ENCODE measurements at regions not wholly inside any gene's neighbourhood (a gene's known extent, or its start where the extent isn't known, plus 50 kb on each side); places are given as distances from the start of the nearest gene placed in this dataset.

- no peak overlapping the region for H3K4me2 ChIP-seq (ENCODE audit: unreplicated experiment)
- no peak for DNase-seq
- no peaks in the 10 kb centered on the region for H3K9me3 ChIP-seq (ENCODE audit: low read depth)
- H3K27ac ChIP-seq = no peak overlapping the region
- no peaks in the 10 kb centered on the region for H3K36me3 ChIP-seq (ENCODE audit: low read depth)
- no peaks in the 10 kb centered on the region for H3K9me2 ChIP-seq (ENCODE audit: insufficient read depth)
- H3K79me2 ChIP-seq (ENCODE audit: insufficient read depth) = no peaks in the 10 kb centered on the region
- in situ Hi-C loops (cut with MboI) = no loop called here
- H4K20me1 ChIP-seq (ENCODE audit: insufficient read depth) = no peaks in the 10 kb centered on the region
- no peaks in the 10 kb centered on the region for H3K4me1 ChIP-seq (ENCODE audit: insufficient read depth)
- no peaks in the 10 kb centered on the region for H3K27me3 ChIP-seq (replicated peaks; ENCODE audit: insufficient read depth)
- H3K9ac ChIP-seq = no peak overlapping the region
- H3F3A ChIP-seq (ENCODE audit: insufficient read depth) = no peaks in the 10 kb centered on the region
- TF ChIP-seq EZH2phosphoT487 (IDR thresholded peaks at IDR 0.05; ENCODE audit: insufficient read depth, low read depth) (no peak), EZH2 (IDR thresholded peaks at IDR 0.05; ENCODE audit: insufficient read depth, poor library complexity, severe bottlenecking) (no peak)
- no peak overlapping the region for H2AFZ ChIP-seq
- no peak overlapping the region for H3K4me3 ChIP-seq
- WGBS, 2 experiments (ENCODE audit: low coverage in 1 of 2, low lambda C conversion rate in 2 of 2, missing lambda C conversion rate in 2 of 2) = 24 to 25% methylated on average over 2 of the region's 2 CpGs
Measured at GRCh38 chr5:52041842-52042241, 658.6 kb downstream of the ISL1 start.

DNA sequence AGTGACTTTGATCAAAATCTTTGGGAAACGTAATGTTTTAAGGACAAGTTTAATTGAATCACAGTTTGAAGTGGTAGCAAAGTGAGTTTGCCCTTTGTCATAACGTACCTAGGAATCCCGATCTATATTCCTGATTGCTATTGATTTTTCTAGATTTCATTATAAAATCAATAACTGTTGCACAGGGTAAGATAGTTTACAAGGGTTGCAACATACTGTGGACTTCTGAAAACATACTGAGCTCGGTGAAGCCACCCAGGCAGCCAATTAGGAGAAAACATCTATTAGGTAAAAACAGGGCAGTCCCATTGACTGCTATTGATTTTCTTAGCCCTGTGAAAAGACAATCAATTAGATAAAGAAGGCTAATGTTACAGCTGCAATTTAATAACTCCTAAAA, 659.9 kb downstream of the ISL1 start:
- Histone ChIP-seq H3K9ac (no peak overlapping the region), H3K9me3 (ENCODE audit: low read depth) (no peaks in the 10 kb centered on the region), H4K20me1 (ENCODE audit: insufficient read depth) (no peaks in the 10 kb centered on the region), H3F3A (ENCODE audit: insufficient read depth) (no peaks in the 10 kb centered on the region), H3K36me3 (ENCODE audit: low read depth) (no peaks in the 10 kb centered on the region), H3K4me3 (no peak overlapping the region), H3K4me2 (ENCODE audit: unreplicated experiment) (no peak overlapping the region), H3K79me2 (ENCODE audit: insufficient read depth) (no peaks in the 10 kb centered on the region), H2AFZ (no peak overlapping the region), H3K27ac (no peak overlapping the region), H3K4me1 (ENCODE audit: insufficient read depth) (no peaks in the 10 kb centered on the region), H3K9me2 (ENCODE audit: insufficient read depth) (no peaks in the 10 kb centered on the region), H3K27me3 (replicated peaks; ENCODE audit: insufficient read depth) (no peaks in the 10 kb centered on the region)
- 15 to 17% methylated on average over 4 of the region's 4 CpGs for WGBS, 2 experiments (ENCODE audit: low coverage in 1 of 2, low lambda C conversion rate in 2 of 2, missing lambda C conversion rate in 2 of 2)
- no peak for TF ChIP-seq EZH2phosphoT487 (IDR thresholded peaks at IDR 0.05; ENCODE audit: insufficient read depth, low read depth)
- TF ChIP-seq EZH2 (IDR thresholded peaks at IDR 0.05; ENCODE audit: insufficient read depth, poor library complexity, severe bottlenecking) = no peak
- DNase-seq = no peak
- in situ Hi-C loops (cut with MboI) = no loop called here

GRCh38 chr5:52043543-52043942, 660.3 kb downstream of the ISL1 start:
- H3K9me2 ChIP-seq (ENCODE audit: insufficient read depth) = no peaks in the 10 kb centered on the region
- no peak overlapping the region for H3K4me2 ChIP-seq (ENCODE audit: unreplicated experiment)
- no peak for TF ChIP-seq EZH2 (IDR thresholded peaks at IDR 0.05; ENCODE audit: insufficient read depth, poor library complexity, severe bottlenecking)
- no peak for TF ChIP-seq EZH2phosphoT487 (IDR thresholded peaks at IDR 0.05; ENCODE audit: insufficient read depth, low read depth)
- no peaks in the 10 kb centered on the region for H4K20me1 ChIP-seq (ENCODE audit: insufficient read depth)
- no peaks in the 10 kb centered on the region for H3K27me3 ChIP-seq (replicated peaks; ENCODE audit: insufficient read depth)
- no peak overlapping the region for H3K4me3 ChIP-seq
- H3K79me2 ChIP-seq (ENCODE audit: insufficient read depth) = no peaks in the 10 kb centered on the region
- WGBS, 2 experiments (ENCODE audit: low coverage in 1 of 2, low lambda C conversion rate in 2 of 2, missing lambda C conversion rate in 2 of 2) = 36 to 37% methylated on average over 3 of the region's 3 CpGs
- DNase-seq = no peak
- H3K4me1 ChIP-seq (ENCODE audit: insufficient read depth) = no peaks in the 10 kb centered on the region
- no peak overlapping the region for H3K9ac ChIP-seq
- no peak overlapping the region for H3K27ac ChIP-seq
- H3F3A ChIP-seq (ENCODE audit: insufficient read depth) = no peaks in the 10 kb centered on the region
- H3K36me3 ChIP-seq (ENCODE audit: low read depth) = no peaks in the 10 kb centered on the region
- no peaks in the 10 kb centered on the region for H3K9me3 ChIP-seq (ENCODE audit: low read depth)
- in situ Hi-C loops (cut with MboI) = no loop called here
- H2AFZ ChIP-seq = no peak overlapping the region

DNA sequence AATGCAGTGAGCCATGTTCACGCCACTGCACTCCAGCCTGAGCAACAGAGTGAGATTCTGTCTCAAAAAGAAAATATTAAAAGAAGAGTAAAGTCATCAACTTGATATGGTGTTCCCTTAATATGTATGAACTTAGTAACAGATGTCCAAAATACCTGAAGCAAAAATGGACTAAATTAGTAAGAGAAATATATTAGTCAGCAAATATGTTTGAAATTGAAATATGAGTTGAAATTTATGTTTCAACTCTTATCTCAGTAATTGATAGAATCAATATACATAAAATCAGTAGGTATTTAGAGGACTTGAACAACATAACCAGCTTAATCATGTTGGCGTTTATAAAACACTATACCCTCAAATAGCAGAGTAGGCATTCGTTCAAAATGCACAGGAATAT, 668.5 kb downstream of the ISL1 start:
- DNase-seq = no peak
- no peaks in the 10 kb centered on the region for H3K27me3 ChIP-seq (replicated peaks; ENCODE audit: insufficient read depth)
- no peaks in the 10 kb centered on the region for H3K79me2 ChIP-seq (ENCODE audit: insufficient read depth)
- H4K20me1 ChIP-seq (ENCODE audit: insufficient read depth) = no peaks in the 10 kb centered on the region; the same call in 1 of the 2 replicates
- no peaks in the 10 kb centered on the region for H3K4me1 ChIP-seq (ENCODE audit: insufficient read depth)
- no peaks in the 10 kb centered on the region for H3K36me3 ChIP-seq (ENCODE audit: low read depth)
- no peak overlapping the region for H3K27ac ChIP-seq
- no peak overlapping the region for H3K4me3 ChIP-seq
- H2AFZ ChIP-seq = no peak overlapping the region
- TF ChIP-seq EZH2phosphoT487 (IDR thresholded peaks at IDR 0.05; ENCODE audit: insufficient read depth, low read depth) (no peak), EZH2 (IDR thresholded peaks at IDR 0.05; ENCODE audit: insufficient read depth, poor library complexity, severe bottlenecking) (no peak)
- H3K9me2 ChIP-seq (ENCODE audit: insufficient read depth) = no peaks in the 10 kb centered on the region
- no peak overlapping the region for H3K9ac ChIP-seq
- in situ Hi-C loops (cut with MboI) = no loop called here
- no peaks in the 10 kb centered on the region for H3F3A ChIP-seq (ENCODE audit: insufficient read depth)
- 38% methylated on average over 3 of the region's 3 CpGs for WGBS, 2 experiments (ENCODE audit: low coverage in 1 of 2, low lambda C conversion rate in 2 of 2, missing lambda C conversion rate in 2 of 2)
- H3K4me2 ChIP-seq (ENCODE audit: unreplicated experiment) = no peak overlapping the region
- no peaks in the 10 kb centered on the region for H3K9me3 ChIP-seq (ENCODE audit: low read depth)

DNA sequence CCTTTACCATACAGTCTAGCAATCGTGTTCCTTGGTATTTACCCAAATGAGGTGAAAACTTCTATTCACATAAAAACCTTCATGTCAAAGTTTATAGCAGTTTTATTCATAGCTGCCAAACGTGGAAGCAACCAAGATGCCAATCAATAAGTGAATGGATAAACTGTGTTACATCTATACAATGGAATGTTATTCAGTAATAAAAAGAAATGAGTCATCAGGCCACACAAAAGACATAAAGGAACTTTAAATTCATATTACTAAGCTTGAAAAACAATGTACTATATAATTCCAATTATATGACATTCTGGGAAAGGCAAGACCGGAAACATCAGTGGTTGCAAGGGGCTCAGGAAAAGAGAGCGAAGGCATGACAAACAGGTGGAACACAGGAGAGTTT, 679.9 kb downstream of the ISL1 start:
- no peak overlapping the region for H3K27ac ChIP-seq
- 16 to 18% methylated on average over 4 of the region's 4 CpGs for WGBS, 2 experiments (ENCODE audit: low coverage in 1 of 2, low lambda C conversion rate in 2 of 2, missing lambda C conversion rate in 2 of 2)
- H3K4me2 ChIP-seq (ENCODE audit: unreplicated experiment) = no peak overlapping the region
- H3K4me3 ChIP-seq = no peak overlapping the region
- H3K79me2 ChIP-seq (ENCODE audit: insufficient read depth) = no peaks in the 10 kb centered on the region
- no peaks in the 10 kb centered on the region for H3F3A ChIP-seq (ENCODE audit: insufficient read depth)
- no peaks in the 10 kb centered on the region for H3K27me3 ChIP-seq (replicated peaks; ENCODE audit: insufficient read depth)
- H4K20me1 ChIP-seq (ENCODE audit: insufficient read depth) = no peaks in the 10 kb centered on the region
- peaks cover 3% of the 10 kb centered on the region; the same call in 1 of the 2 replicates for H3K9me2 ChIP-seq (ENCODE audit: insufficient read depth)
- no peak for TF ChIP-seq EZH2phosphoT487 (IDR thresholded peaks at IDR 0.05; ENCODE audit: insufficient read depth, low read depth)
- no peak for TF ChIP-seq EZH2 (IDR thresholded peaks at IDR 0.05; ENCODE audit: insufficient read depth, poor library complexity, severe bottlenecking)
- H2AFZ ChIP-seq = no peak overlapping the region
- no peak overlapping the region for H3K9ac ChIP-seq
- no peaks in the 10 kb centered on the region for H3K9me3 ChIP-seq (ENCODE audit: low read depth)
- H3K4me1 ChIP-seq (ENCODE audit: insufficient read depth) = no peaks in the 10 kb centered on the region
- in situ Hi-C loops (cut with MboI) = no loop called here
- no peaks in the 10 kb centered on the region for H3K36me3 ChIP-seq (ENCODE audit: low read depth)
- DNase-seq = no peak

Measured in GM23248 (cell line).